ENCODE measurements at regions not wholly inside any gene's neighbourhood (a gene's known extent, or its start where the extent isn't known, plus 50 kb on each side); places are given as distances from the start of the nearest gene placed in this dataset.
A peak's percentile ranks its signal among the peaks of the same experiment; 100 is the strongest.

DNA sequence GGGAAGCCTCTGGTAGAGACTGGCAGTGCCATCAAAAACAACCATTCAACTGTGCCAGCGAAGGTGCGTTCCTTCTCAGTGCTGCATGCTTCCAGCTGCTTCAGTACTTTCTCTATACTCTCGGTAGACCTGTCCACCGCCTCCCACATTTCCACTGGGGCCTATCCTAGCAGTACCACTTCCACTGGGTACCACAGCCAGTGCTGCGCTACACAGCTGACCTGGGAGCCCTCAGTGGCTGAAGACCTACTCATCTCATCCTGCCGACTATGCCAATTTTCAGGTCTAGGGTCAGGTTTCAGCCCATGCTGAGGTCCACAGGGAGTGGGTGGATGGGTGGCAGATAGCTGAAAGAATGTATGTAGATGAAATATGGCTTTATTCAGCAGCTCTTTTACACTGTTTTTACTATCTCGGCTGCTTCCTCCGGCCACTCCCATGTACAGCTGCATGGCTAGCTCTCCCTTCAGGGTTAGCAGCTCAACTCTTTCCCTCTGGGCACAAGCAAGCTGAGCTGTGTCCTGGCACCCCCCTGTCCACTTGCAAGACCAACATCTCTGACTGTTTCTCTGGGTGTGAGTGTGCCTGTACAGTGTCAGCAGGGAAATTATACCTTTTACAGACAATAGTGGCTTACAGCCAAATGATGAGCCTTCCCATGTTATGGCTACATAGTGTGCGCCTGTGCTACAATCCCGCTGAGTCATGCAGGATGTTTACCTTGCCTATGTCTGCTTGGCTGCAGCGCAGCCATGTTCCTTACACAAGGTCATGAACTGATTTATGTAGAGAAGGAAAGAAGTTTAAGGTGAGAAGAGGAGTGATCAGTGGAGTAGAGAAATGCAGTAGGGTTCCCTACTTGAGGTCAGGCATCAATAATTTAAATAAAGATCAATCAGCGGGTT is 125.7 kb upstream of the DDHD1 start (continued):
- TF ChIP-seq KLF13 (tag; IDR thresholded peaks at IDR 0.05; ENCODE audit: borderline replicate concordance, low read depth) (peak; percentile 72; the same call in 1 of the 2 replicates), EP300 (IDR thresholded peaks at IDR 0.05; ENCODE audit: low read length) (no peak), MTF1 (CRISPR knock-in tag; IDR thresholded peaks at IDR 0.05; ENCODE audit: borderline replicate concordance) (no peak), TRIM24 (IDR thresholded peaks at IDR 0.05) (no peak), SMAD1 (IDR thresholded peaks at IDR 0.05; ENCODE audit: low read depth, low read length, partially characterized antibody) (no peak), TEAD1 (CRISPR knock-in tag; IDR thresholded peaks at IDR 0.05) (peak in 1 of 2 experiments; percentile 90; a peak in 2 of 4 replicates), NFRKB (IDR thresholded peaks at IDR 0.05; ENCODE audit: low read depth) (no peak), ZKSCAN1 (IDR thresholded peaks at IDR 0.05; ENCODE audit: low read depth, low read length) (no peak), ETV1 (tag; conservative IDR thresholded peaks at IDR 0.05; ENCODE audit: low read depth) (peak; percentile 81), DDX20 (tag; IDR thresholded peaks at IDR 0.05; ENCODE audit: low read depth) (peak; percentile 71; the same call in 1 of the 2 replicates), ZNF717 (CRISPR knock-in tag; IDR thresholded peaks at IDR 0.05) (no peak), ZNF644 (tag; IDR thresholded peaks at IDR 0.05; ENCODE audit: low read depth) (peak; percentile 87), NRF1 (conservative IDR thresholded peaks at IDR 0.05 in 1 of 2, IDR thresholded peaks at IDR 0.05 in 1 of 2) (peak; percentile 30 to 32; a peak in 1 of 4 replicates), BACH1 (tag; IDR thresholded peaks at IDR 0.05) (peak; percentile 90), NEUROD1 (IDR thresholded peaks at IDR 0.05; ENCODE audit: borderline replicate concordance, low read depth, low read length, partially characterized antibody) (no peak), ARID2 (IDR thresholded peaks at IDR 0.05) (no peak), KDM1A (IDR thresholded peaks at IDR 0.05) (no peak), ZNF134 (CRISPR knock-in tag; conservative IDR thresholded peaks at IDR 0.05) (0 out of 2 replicates have a peak, but pooled peaks have one; percentile 59)
- TF ChIP-seq, protein P1, sequence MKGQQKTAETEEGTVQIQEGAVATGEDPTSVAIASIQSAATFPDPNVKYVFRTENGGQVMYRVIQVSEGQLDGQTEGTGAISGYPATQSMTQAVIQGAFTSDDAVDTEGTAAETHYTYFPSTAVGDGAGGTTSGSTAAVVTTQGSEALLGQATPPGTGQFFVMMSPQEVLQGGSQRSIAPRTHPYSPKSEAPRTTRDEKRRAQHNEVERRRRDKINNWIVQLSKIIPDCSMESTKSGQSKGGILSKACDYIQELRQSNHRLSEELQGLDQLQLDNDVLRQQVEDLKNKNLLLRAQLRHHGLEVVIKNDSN (CRISPR knock-in tag; IDR thresholded peaks at IDR 0.05), result no peak
- TF ChIP-seq, protein P2, sequence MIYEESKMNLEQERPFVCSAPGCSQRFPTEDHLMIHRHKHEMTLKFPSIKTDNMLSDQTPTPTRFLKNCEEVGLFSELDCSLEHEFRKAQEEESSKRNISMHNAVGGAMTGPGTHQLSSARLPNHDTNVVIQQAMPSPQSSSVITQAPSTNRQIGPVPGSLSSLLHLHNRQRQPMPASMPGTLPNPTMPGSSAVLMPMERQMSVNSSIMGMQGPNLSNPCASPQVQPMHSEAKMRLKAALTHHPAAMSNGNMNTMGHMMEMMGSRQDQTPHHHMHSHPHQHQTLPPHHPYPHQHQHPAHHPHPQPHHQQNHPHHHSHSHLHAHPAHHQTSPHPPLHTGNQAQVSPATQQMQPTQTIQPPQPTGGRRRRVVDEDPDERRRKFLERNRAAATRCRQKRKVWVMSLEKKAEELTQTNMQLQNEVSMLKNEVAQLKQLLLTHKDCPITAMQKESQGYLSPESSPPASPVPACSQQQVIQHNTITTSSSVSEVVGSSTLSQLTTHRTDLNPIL (CRISPR knock-in tag; IDR thresholded peaks at IDR 0.05), result peak; percentile 40; the same call in 1 of the 2 replicates
